ENCODE measurements at regions not wholly inside any gene's neighbourhood (a gene's known extent, or its start where the extent isn't known, plus 50 kb on each side); places are given as distances from the start of the nearest gene placed in this dataset.

DNA sequence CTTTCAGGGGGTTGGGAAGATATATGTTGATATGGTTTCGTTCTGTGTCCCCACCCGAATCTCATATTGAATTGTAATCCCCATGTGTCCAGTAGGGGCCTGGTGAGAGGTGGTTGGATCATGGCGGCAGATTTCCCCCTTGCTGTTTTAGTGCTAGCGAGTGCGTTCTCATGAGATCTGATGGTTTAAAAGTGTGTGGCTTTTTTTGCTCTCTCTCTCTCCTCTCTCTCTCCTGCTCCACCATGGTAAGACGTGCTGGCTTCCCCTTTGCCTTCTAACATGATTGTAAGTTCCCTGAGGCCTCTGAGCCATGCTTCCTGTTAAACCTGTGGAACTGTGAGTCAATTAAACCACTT lies 68.4 kb upstream of the PDZD8 start:
- Histone ChIP-seq H2AFZ (ENCODE audit: low read length) (no peak overlapping the region), H3K4me3 (ENCODE audit: low read length) (no peak overlapping the region), H3K36me3 (ENCODE audit: insufficient read depth, low read length) (no peaks in the 10 kb centered on the region), H3K9me2 (replicated peaks; ENCODE audit: insufficient read depth, low read length) (no peaks in the 10 kb centered on the region), H3K4me2 (ENCODE audit: low read depth, low read length, poor library complexity, severe bottlenecking) (no peak overlapping the region), H3K27ac (ENCODE audit: low read length) (no peak overlapping the region), H3K79me2 (ENCODE audit: low read length) (no peaks in the 10 kb centered on the region), H3K27me3 (ENCODE audit: low read length) (0 out of 2 replicates have a peak, but pooled peaks cover 3% of the 10 kb centered on the region), H3K4me1 (ENCODE audit: low read length) (peaks cover 27% of the 10 kb centered on the region), H3K9ac (ENCODE audit: low read length) (no peak overlapping the region), H4K20me1 (ENCODE audit: insufficient read depth, low read depth, low read length) (no peaks in the 10 kb centered on the region), H3K9me3 (ENCODE audit: low read length) (no peaks in the 10 kb centered on the region)
- DNase-seq, result no peak

DNA sequence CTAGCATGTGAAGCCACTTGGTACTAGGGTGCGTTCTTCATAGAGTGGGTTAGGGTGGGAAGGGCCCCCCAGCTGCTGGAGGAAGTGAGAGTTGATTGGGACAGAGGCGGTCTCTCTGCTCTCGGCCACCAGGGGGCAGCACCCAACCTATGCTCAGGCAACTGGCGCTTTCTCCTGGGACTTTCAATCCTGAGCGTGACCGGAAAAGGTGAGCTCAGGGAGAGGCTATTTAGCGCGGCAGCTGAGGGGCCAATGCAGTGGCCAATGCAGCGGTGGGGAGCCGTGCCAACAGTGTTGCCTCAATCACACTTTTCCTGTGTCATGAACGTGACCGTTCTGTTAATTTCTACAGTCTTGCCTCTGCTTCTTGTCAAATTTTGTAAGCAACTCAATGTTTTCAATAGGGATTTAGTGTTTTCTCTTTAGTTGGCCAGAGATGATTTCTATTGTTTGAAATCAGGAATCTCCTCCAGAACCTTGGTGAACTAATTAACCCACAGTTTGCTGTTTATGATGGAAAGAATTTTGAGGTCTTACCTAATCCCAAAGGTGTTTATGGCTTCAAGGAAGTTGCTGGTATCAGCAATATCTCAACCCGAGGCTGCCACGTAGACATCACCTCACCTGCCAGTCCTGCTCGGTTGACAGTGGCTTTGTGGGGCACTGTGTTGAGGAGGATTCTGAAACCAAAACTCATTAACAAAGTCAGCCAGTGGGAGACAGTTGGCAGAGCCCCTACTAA lies 67.9 kb upstream of the PDZD8 start:
- peak; percentile 89 for DNase-seq
- Histone ChIP-seq H4K20me1 (ENCODE audit: insufficient read depth, low read depth, low read length) (no peaks in the 10 kb centered on the region), H3K27ac (ENCODE audit: low read length) (no peak overlapping the region), H2AFZ (ENCODE audit: low read length) (no peak overlapping the region), H3K4me3 (ENCODE audit: low read length) (no peak overlapping the region), H3K79me2 (ENCODE audit: low read length) (no peaks in the 10 kb centered on the region), H3K27me3 (ENCODE audit: low read length) (0 out of 2 replicates have a peak, but pooled peaks cover 3% of the 10 kb centered on the region), H3K4me1 (ENCODE audit: low read length) (peaks cover 24% of the 10 kb centered on the region), H3K4me2 (ENCODE audit: low read depth, low read length, poor library complexity, severe bottlenecking) (peak overlapping the region; percentile 40), H3K9me2 (replicated peaks; ENCODE audit: insufficient read depth, low read length) (no peaks in the 10 kb centered on the region), H3K36me3 (ENCODE audit: insufficient read depth, low read length) (no peaks in the 10 kb centered on the region), H3K9me3 (ENCODE audit: low read length) (no peaks in the 10 kb centered on the region), H3K9ac (ENCODE audit: low read length) (no peak overlapping the region)

DNA sequence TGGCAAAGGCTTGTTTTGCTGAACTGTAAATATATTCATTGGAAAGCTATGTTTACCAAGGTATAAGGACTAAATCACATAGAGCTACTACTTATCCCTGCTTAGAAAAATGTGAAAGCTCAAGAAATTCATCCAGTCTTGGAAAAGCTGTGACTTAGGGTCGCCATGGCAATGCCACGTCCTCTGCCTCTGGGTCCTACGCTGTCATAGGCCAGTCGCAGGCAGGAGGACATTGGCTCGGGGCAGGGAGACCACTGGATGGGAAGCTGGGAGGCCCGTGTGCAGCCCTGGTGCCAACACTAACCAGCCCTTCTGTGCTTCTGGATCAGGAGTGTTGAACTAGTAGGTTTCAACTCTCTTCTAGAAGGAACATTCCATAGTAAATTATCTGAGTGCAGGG lies 67.3 kb upstream of the PDZD8 start:
- DNase-seq, result no peak
- Histone ChIP-seq H2AFZ (ENCODE audit: low read length) (no peak overlapping the region), H3K9ac (ENCODE audit: low read length) (no peak overlapping the region), H3K9me3 (ENCODE audit: low read length) (no peaks in the 10 kb centered on the region), H3K79me2 (ENCODE audit: low read length) (no peaks in the 10 kb centered on the region), H3K4me1 (ENCODE audit: low read length) (peaks cover 21% of the 10 kb centered on the region), H3K4me2 (ENCODE audit: low read depth, low read length, poor library complexity, severe bottlenecking) (peak overlapping the region; percentile 13), H3K27me3 (ENCODE audit: low read length) (0 out of 2 replicates have a peak, but pooled peaks cover 3% of the 10 kb centered on the region), H3K27ac (ENCODE audit: low read length) (no peak overlapping the region), H4K20me1 (ENCODE audit: insufficient read depth, low read depth, low read length) (no peaks in the 10 kb centered on the region), H3K4me3 (ENCODE audit: low read length) (no peak overlapping the region), H3K9me2 (replicated peaks; ENCODE audit: insufficient read depth, low read length) (no peaks in the 10 kb centered on the region), H3K36me3 (ENCODE audit: insufficient read depth, low read length) (no peaks in the 10 kb centered on the region)

DNA sequence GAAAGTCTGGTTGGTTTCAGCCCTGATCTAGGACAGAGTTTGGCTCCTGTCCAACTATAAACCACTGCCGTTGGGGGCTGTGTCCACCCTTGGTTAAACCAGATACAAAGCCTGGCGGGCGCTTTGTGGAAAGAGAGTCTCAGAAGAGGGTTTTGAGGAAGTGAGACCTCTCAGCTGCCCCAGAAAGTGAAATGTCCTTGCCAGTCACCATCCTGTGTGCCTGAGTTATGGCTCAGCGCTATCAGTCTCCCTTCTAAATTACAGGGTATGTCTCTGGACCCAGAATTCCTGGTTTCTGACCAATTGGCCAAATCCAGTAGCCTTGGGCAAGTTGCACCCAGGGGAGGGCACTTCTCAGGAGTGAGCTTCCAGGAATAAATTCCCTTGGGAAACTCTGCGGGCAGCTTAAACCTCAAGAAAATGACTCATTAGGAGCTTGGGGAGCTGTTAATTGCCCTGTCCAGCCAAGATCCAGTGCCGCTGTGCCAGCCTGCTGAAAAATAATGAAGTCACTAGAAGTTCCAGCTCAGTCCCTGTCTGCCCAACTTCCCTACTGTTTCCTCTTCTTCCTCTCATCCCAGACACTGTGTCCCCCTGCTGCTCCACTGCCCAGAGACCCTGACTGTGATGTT lies 66.7 kb upstream of the PDZD8 start:
- Histone ChIP-seq H3K4me2 (ENCODE audit: low read depth, low read length, poor library complexity, severe bottlenecking) (peak overlapping the region; percentile 14), H3K27me3 (ENCODE audit: low read length) (0 out of 2 replicates have a peak, but pooled peaks cover 3% of the 10 kb centered on the region), H4K20me1 (ENCODE audit: insufficient read depth, low read depth, low read length) (no peaks in the 10 kb centered on the region), H3K9ac (ENCODE audit: low read length) (no peak overlapping the region), H3K79me2 (ENCODE audit: low read length) (no peaks in the 10 kb centered on the region), H3K36me3 (ENCODE audit: insufficient read depth, low read length) (no peaks in the 10 kb centered on the region), H3K27ac (ENCODE audit: low read length) (no peak overlapping the region), H3K9me2 (replicated peaks; ENCODE audit: insufficient read depth, low read length) (no peaks in the 10 kb centered on the region), H2AFZ (ENCODE audit: low read length) (no peak overlapping the region), H3K9me3 (ENCODE audit: low read length) (no peaks in the 10 kb centered on the region), H3K4me3 (ENCODE audit: low read length) (no peak overlapping the region), H3K4me1 (ENCODE audit: low read length) (peaks cover 21% of the 10 kb centered on the region)
- DNase-seq, result peak; percentile 68

DNA sequence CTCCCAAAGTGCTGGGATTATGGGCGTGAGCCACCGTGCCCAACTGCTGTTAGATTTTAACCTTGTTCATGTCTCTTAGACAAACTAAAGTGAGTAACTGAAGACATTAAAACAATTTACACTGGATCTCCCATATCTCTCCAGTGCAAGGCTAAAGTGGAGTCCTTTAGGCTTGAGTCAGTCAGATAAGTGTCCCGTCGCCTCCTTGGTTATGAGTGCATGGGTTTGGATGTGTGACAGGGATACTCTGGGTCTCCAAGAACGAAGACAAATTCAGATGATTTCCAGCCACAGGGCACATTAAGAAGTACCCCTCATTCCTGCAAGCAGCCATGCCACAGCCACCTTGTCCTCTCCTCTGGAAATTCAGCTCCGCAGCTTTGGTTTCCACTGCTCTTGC lies 66.1 kb upstream of the PDZD8 start:
- no peaks in the 10 kb centered on the region for H3K36me3 ChIP-seq (ENCODE audit: insufficient read depth, low read length)
- H3K4me2 ChIP-seq (ENCODE audit: low read depth, low read length, poor library complexity, severe bottlenecking), result no peak overlapping the region
- H3K4me3 ChIP-seq (ENCODE audit: low read length), result no peak overlapping the region
- no peak for DNase-seq
- no peaks in the 10 kb centered on the region for H4K20me1 ChIP-seq (ENCODE audit: insufficient read depth, low read depth, low read length)
- no peak overlapping the region for H3K27ac ChIP-seq (ENCODE audit: low read length)
- H3K9ac ChIP-seq (ENCODE audit: low read length), result no peak overlapping the region
- no peaks in the 10 kb centered on the region for H3K9me3 ChIP-seq (ENCODE audit: low read length)
- H3K9me2 ChIP-seq (replicated peaks; ENCODE audit: insufficient read depth, low read length), result no peaks in the 10 kb centered on the region
- 0 out of 2 replicates have a peak, but pooled peaks cover 3% of the 10 kb centered on the region for H3K27me3 ChIP-seq (ENCODE audit: low read length)
- H2AFZ ChIP-seq (ENCODE audit: low read length), result no peak overlapping the region
- peaks cover 21% of the 10 kb centered on the region for H3K4me1 ChIP-seq (ENCODE audit: low read length)
- no peaks in the 10 kb centered on the region for H3K79me2 ChIP-seq (ENCODE audit: low read length)

DNA sequence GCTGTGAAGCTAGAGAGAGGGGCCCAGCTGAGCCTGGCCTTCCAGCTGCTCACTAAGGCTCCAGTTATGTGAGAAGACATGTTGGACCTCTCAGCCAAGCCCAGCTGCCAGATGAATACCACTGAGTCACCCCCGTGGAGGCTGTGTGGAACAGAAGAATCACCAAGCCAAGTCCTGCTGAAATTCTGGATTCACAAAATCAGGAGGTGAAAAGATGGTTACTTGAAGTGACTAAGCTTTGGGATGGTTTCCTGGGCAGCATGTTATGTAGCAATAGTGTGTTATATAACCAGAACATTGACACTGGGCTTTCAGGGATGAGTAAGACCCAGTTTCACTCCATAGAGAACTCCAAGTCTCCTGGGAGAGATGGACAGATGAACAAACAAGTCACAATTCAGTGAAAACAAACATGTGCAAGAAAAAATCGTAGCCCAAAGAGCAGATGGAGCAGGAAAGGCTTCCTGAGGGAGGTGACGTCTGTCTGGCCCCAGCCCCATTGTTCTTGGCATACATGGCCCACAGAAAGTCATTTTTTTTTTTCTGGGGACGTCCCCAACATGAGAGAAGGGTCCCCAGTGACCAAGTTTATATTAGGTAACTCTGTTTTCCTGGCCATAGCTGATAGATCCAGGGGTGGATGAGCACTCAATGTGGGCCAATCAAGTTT lies 64.1 kb upstream of the PDZD8 start:
- Histone ChIP-seq H3K4me2 (ENCODE audit: low read depth, low read length, poor library complexity, severe bottlenecking) (no peak overlapping the region), H3K4me3 (ENCODE audit: low read length) (no peak overlapping the region), H2AFZ (ENCODE audit: low read length) (no peak overlapping the region), H3K79me2 (ENCODE audit: low read length) (no peaks in the 10 kb centered on the region), H3K27ac (ENCODE audit: low read length) (no peak overlapping the region), H3K9ac (ENCODE audit: low read length) (no peak overlapping the region), H3K36me3 (ENCODE audit: insufficient read depth, low read length) (no peaks in the 10 kb centered on the region), H3K4me1 (ENCODE audit: low read length) (peaks cover 21% of the 10 kb centered on the region), H4K20me1 (ENCODE audit: insufficient read depth, low read depth, low read length) (no peaks in the 10 kb centered on the region), H3K9me3 (ENCODE audit: low read length) (no peaks in the 10 kb centered on the region), H3K9me2 (replicated peaks; ENCODE audit: insufficient read depth, low read length) (no peaks in the 10 kb centered on the region), H3K27me3 (ENCODE audit: low read length) (0 out of 2 replicates have a peak, but pooled peaks cover under 1% of the 10 kb centered on the region)
- DNase-seq, result no peak

DNA sequence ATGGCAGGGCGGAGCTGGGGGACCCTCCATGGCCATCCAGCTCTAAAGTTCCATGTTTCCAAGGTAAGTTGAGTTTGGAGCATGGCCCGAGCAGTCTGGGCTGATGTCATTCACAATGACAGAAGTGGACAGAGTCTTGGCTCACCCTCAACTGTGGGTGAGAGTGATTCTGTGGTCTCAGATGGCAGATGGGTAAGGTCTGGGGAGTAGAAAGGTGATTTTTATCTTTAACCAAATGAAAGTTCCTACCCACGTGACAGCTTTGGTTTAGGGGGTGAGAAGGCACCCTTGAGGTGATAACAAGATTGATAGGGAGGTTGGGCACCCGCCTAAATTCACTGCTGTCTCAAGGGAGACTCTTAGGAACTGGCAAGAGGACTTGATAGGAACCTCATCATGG lies 57.6 kb upstream of the PDZD8 start:
- Histone ChIP-seq H3K4me1 (ENCODE audit: low read length) (peaks cover 23% of the 10 kb centered on the region), H4K20me1 (ENCODE audit: insufficient read depth, low read depth, low read length) (no peaks in the 10 kb centered on the region), H3K27me3 (ENCODE audit: low read length) (no peaks in the 10 kb centered on the region), H2AFZ (ENCODE audit: low read length) (no peak overlapping the region), H3K4me3 (ENCODE audit: low read length) (no peak overlapping the region), H3K27ac (ENCODE audit: low read length) (no peak overlapping the region), H3K36me3 (ENCODE audit: insufficient read depth, low read length) (no peaks in the 10 kb centered on the region), H3K4me2 (ENCODE audit: low read depth, low read length, poor library complexity, severe bottlenecking) (no peak overlapping the region), H3K79me2 (ENCODE audit: low read length) (no peaks in the 10 kb centered on the region), H3K9ac (ENCODE audit: low read length) (no peak overlapping the region), H3K9me3 (ENCODE audit: low read length) (no peaks in the 10 kb centered on the region), H3K9me2 (replicated peaks; ENCODE audit: insufficient read depth, low read length) (no peaks in the 10 kb centered on the region)
- no peak for DNase-seq

DNA sequence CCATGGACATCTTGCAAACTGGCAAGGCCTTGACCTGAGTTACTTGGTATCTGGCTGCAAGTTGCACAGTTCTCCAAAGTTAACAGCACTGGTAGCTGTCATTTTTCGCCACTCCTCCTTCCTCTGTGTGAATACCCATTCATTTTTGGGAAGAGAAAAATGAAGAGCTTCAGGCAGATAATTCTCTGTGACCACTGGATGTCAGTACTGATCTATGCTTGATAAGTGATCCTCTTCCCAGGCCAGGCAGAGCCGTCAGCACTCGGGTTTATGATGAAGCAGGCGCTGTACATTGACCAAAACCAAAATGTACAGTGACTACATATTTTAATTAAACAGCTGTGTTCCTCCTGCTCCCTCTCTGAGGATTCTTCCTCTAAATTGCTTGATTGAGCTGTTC lies 55.9 kb upstream of the PDZD8 start:
- Histone ChIP-seq H3K27ac (ENCODE audit: low read length) (no peak overlapping the region), H2AFZ (ENCODE audit: low read length) (no peak overlapping the region), H3K27me3 (ENCODE audit: low read length) (no peaks in the 10 kb centered on the region), H3K4me1 (ENCODE audit: low read length) (peaks cover 29% of the 10 kb centered on the region), H3K36me3 (ENCODE audit: insufficient read depth, low read length) (no peaks in the 10 kb centered on the region), H3K4me3 (ENCODE audit: low read length) (no peak overlapping the region), H3K4me2 (ENCODE audit: low read depth, low read length, poor library complexity, severe bottlenecking) (no peak overlapping the region), H3K9me2 (replicated peaks; ENCODE audit: insufficient read depth, low read length) (no peaks in the 10 kb centered on the region), H4K20me1 (ENCODE audit: insufficient read depth, low read depth, low read length) (no peaks in the 10 kb centered on the region), H3K9ac (ENCODE audit: low read length) (no peak overlapping the region), H3K9me3 (ENCODE audit: low read length) (no peaks in the 10 kb centered on the region), H3K79me2 (ENCODE audit: low read length) (no peaks in the 10 kb centered on the region)
- DNase-seq, result peak; percentile 65
